ENCODE measurements at regions not wholly inside any gene's neighbourhood (a gene's known extent, or its start where the extent isn't known, plus 50 kb on each side); places are given as distances from the start of the nearest gene placed in this dataset.
"Not testable (repeated sequence)": the region's sequence is repeated elsewhere in the genome, so short reads cannot be mapped to it uniquely, and the experiment has no call there.

GRCh38 chr16:65271996-65272395 is 150.1 kb upstream of the CDH11 start:
- no peak for DNase-seq (ENCODE audit: low read depth)

GRCh38 chr16:65268331-65268730 is 146.5 kb upstream of the CDH11 start:
- DNase-seq (ENCODE audit: low read depth): no peak

- no peak for DNase-seq (ENCODE audit: low read depth)
These were observed 142.0 kb upstream of the CDH11 start for GRCh38 chr16:65263896-65264295.

- DNase-seq (ENCODE audit: low read depth): no peak
These were observed 138.9 kb upstream of the CDH11 start for GRCh38 chr16:65260746-65261145.

DNA sequence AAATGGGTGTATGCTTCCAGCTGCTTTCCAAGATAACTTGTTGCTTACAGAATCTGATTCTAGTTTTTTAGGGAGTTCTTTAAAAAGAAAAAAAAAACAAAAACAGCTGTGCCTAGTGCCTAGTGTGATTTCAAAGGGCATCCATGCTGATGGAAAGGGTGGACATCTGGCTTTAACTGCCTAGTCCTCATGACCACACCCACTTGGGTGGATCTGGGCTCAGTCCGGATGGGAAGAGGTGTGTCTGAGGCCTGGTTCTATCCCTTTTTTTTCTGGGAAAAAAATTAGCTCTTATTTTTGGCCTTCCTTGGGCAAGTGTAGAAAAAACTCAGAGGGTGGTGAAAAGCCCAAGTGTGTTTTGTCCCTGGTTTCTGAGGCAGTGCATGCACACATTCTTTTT is 132.3 kb upstream of the CDH11 start:
- no peak for DNase-seq (ENCODE audit: low read depth)

DNA sequence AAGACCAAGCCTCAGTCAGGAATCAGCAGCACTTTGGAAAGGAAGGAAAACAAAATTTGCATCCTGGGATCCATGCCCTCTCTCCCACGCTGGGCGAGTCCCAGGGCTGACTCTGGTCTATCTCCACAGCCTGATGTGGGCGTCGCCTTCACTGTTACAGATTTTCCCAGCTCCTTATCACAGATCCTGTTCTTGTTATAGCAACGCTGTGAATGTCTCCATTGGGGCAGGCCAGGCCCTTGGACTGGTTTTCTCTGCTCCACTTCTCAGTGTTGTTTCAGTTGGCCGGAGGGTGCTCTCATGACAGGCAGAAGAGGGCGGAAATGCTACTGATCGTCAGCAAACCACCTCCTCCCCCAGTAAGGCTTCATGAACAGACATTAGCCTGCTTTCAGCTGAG is 127.9 kb upstream of the CDH11 start:
- no peak for DNase-seq (ENCODE audit: low read depth)

- DNase-seq (ENCODE audit: low read depth): no peak
These were observed 122.9 kb upstream of the CDH11 start for GRCh38 chr16:65244787-65245186.

DNA sequence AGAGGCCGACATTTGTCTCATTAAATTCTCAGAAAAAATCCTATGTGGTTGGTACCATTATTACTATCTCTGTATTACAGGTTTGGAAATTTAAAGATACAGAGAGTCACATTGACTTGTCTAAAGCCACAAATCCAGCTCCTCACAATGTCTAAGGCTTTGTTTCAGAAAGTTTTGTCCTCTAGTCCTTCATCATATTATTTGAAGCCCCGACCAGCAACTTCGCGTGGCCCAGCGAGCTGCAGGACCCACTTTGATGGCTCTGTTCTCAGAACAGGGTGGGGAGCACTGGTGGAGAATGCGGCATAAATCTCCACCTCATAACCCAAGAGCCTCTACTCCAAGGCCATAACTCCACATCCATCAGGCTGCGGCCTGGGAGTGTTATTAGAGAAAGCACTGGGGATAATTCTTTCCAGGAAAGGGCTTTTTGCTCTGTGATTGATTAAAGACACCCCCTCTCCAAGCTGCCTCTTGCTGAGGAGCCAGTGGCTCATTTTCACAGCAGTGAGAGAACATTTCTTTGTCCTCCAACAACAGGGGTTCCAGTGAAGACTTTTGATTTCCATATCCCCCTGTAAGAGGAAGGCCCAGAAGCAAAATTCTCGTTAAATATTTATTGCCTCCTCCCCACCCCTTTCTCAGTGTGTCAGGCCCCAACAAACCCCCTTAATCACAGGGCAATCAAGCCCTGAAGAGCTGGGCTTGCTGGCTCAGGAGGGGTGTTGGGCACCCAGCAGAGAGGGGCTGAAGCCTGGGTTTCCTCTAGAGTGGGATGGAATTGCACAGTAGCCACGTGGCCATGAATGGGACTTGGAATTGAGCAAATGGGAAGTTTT is 113.7 kb upstream of the CDH11 start:
- no peak for DNase-seq (ENCODE audit: low read depth)

GRCh38 chr16:65234721-65235320 is 113.0 kb upstream of the CDH11 start:
- not testable (repeated sequence) for DNase-seq (ENCODE audit: low read depth)

- DNase-seq (ENCODE audit: low read depth): no peak
These were observed 107.4 kb upstream of the CDH11 start for GRCh38 chr16:65229191-65229662.

GRCh38 chr16:65227150-65227835 is 105.4 kb upstream of the CDH11 start:
- DNase-seq (ENCODE audit: low read depth): no peak

- no peak for DNase-seq (ENCODE audit: low read depth)
These were observed 104.2 kb upstream of the CDH11 start for GRCh38 chr16:65226077-65226476.

DNA sequence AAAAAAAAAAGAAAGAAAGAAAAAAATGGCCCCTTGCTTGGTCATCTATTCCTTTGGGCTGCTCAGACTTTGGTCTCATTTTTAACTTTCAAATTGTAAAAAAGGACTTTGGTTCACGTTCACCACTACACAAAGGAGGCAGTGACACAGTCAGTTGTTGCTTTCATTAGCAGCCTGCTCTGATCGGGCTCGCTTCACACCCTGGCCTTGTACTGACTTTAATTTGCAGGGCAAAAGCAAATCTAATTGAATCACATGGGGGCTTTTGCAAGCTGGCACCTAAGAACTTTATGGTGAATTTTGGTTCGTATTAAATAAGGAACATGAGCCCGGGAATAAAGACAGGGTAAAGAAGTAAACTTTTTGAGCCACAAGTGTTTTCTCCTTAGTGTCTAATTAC is 103.6 kb upstream of the CDH11 start:
- DNase-seq (ENCODE audit: low read depth): no peak

DNA sequence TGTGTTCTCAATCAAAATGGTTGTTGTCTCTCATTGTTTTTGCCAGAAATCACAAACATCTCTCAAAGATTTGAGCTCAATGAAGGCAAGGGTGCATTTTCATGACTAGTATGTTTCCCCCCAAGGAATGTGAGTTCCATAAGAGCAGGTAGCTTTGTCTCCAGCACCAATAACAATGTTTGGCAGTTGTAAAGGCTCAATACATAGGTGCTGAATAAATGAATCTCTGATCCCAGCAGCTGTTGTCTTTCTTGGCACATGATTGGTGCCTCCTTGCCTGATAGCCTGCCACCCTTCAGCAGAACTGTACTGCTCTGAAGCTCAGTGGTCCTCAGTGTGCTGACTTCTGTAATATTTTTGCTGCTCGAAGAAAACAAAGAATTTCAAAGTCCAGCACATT is 103.1 kb upstream of the CDH11 start:
- DNase-seq (ENCODE audit: low read depth): no peak

DNA sequence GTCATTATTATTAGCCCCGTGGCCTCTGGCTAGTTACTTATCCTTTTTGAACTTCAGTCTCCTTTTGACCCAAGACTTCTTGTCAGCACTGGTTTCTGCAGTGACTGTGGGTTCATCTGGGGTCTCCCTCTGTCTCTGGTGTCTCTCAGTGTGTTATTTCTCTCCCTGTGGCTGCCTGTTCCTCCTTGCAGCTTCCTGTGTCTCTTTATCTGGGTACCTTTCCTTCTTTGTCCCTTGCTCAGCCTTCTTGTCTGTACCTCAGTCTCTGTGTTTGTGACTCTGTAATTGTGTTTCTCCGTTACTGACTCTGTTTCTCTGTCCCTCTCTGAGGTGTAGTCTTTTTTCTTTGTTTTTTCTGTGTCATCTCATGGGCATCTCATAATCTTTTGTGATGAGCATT is 102.6 kb upstream of the CDH11 start:
- no peak for DNase-seq (ENCODE audit: low read depth)

- no peak for DNase-seq (ENCODE audit: low read depth)
These were observed 101.5 kb upstream of the CDH11 start for GRCh38 chr16:65223335-65223734.

DNA sequence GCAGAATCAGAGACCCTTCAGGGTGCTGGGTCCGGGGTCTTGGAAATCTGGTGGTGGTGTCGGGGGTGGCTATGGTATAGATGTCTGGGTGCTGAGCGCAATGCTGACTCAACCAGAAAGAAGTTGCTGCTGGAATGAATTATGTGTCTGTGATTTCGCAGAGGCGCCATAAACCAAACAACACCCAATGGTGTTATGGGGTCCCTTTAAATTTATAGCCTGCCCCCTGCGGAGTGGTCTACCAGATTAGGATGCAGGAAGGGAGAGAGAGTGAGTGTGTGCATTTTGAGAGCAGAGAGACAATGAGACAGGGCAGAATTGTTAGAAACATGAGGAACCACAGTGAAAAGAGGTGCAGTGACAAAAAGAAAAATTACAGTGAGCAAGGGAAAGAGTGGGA is 100.7 kb upstream of the CDH11 start:
- DNase-seq (ENCODE audit: low read depth): no peak

GRCh38 chr16:65222049-65222448 is 100.2 kb upstream of the CDH11 start:
- no peak for DNase-seq (ENCODE audit: low read depth)

- DNase-seq (ENCODE audit: low read depth): no peak
These were observed 97.9 kb upstream of the CDH11 start for GRCh38 chr16:65219786-65220185.

GRCh38 chr16:65218348-65218747 is 96.5 kb upstream of the CDH11 start:
- no peak for DNase-seq (ENCODE audit: low read depth)

DNA sequence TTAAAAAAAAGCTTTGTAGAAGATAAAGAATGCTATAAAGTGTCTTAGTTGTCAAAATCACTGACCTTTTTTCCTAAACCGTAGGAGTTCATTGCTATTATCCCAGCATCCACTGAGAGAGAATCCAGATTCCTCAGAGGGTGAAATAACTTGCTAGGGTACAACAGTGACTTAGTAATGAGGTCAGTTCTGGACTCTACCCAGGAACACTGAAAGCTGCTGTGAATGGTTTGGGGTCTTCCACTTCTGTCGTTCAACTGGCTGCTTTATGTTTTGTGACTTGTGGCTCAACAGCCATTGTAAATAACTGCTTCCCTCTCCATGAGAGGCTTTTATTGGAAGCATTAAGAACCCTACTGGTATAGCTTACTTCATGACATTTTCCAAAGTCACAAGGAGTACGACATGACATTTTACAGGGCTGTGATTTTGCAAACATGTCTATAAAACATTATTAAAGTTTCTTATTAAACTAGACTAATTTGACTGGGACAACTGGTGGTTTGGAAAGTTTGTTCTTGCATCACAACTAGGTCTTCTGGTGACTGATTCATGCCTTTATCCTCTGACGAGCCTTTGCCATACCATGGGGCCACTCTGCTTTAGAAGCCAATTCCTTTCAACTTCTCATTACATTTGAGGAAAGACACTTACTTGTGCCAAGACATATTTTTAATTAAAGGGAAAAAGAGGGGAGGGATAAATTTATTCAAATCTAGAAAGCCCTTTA is 92.2 kb upstream of the CDH11 start:
- no peak for DNase-seq (ENCODE audit: low read depth)

DNA sequence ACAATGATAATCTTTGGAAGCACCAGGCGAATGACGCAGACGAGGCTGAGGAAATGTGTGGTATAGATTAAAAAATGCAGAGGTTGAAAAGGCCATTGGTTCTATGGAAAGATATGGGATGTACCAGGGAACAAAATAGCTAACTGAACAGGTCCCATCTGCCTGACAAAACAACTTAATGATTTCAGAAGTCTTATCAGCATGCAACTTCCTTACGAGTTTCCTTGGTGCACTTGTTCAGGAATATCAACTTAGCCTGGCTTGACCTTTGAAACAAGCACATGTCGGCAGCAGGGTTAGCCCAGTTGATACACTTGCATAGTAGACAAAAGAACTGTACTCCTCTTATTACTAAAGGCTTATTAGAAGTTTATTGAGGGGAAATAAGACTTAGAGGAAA is 90.9 kb upstream of the CDH11 start:
- DNase-seq (ENCODE audit: low read depth): no peak

Measured in stimulated activated CD4-positive, alpha-beta T cell treated with anti-CD3 and anti-CD28 coated beads, Interleukin-2, amount 100 ng/mL, for 4 hours (primary cell).